ENCODE measurements at regions not wholly inside any gene's neighbourhood (a gene's known extent, or its start where the extent isn't known, plus 50 kb on each side); places are given as distances from the start of the nearest gene placed in this dataset.

DNA sequence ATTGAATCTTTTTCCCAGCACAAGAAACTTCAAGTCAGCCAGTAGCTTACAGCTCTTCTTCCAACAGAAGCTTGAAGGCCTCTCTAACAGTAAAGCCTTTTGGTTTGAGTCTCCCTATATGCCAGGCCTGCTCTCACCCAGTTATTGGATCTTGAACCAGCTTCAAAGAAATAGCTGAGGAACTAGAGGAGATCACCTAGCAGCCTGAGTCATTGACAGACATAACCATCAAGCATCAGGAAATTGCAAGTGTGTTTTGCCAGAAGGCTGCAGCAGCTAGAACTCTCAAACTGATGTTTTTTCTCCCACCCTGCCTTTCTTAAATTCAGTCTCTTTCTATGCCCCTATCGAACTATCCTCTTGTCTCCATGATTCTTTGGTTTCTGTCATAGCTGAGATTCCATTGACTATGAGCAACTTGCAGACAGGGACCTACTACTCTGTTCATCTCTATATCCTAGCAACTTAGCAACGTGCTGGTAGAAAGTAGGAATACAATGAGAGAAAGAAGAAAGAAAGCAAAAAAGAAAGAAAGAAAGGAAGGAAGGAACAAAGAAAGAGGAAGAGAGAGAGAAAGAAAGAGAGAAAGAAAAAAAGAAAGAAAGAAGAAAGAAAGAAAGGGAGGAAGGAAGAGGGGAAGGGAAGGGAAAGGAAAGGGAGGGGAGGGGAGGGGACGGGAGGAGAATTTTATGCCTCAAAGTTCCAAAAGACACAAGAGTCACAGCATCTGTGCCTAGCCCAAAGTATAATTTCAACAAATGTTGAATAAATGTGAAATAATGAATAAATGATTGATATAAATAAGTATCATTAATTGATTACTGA lies 60.0 kb upstream of the FGGY start:
- no peak for DNase-seq (ENCODE audit: low spot score)

DNA sequence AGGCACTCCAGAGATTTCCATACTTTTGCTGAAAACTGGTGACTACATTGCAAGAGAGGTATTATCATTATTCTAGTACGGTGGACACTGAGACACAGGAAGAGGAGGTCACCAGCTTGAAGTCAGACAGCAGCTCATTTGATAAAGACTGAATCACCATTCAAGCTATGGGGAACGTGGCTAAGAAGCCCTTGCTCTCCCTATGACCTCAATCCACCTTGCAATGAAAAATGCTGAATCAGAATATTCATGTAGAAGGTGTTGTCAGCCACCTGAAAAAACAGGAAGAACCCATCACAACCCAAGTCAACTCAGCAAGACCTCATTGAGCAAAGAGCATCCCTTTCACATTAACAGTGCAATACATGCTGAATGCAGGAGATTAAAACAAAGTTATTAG lies 59.0 kb upstream of the FGGY start:
- no peak for DNase-seq (ENCODE audit: low spot score)

DNA sequence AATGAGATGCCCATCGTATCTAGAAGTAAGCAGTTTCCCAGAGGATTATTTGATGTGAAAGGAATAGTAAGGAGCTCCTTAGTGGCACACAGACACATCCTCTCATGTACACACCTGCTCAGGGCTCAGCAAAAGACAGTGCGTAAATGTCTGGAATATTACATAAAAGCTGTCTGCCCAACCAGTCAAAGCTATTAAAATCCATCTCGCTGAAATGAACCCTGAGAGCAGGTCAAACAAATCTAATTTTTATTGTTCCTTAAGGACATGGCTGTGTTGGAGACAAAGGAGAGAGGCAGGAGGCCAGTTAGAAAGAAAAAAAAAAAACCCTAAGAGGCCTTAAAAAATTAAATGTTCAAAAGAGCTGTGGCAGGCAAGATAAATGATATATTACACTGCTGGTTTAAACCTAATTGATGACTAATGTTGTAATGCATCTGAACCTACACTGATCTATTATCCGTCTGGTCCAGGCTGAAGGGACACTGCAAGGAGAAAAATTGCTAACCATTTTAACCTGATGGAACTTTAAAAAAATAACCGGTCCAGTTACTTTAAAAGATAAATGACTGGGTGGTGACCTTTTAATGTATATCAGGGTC lies 58.5 kb upstream of the FGGY start:
- DNase-seq (ENCODE audit: low spot score) = no peak

DNA sequence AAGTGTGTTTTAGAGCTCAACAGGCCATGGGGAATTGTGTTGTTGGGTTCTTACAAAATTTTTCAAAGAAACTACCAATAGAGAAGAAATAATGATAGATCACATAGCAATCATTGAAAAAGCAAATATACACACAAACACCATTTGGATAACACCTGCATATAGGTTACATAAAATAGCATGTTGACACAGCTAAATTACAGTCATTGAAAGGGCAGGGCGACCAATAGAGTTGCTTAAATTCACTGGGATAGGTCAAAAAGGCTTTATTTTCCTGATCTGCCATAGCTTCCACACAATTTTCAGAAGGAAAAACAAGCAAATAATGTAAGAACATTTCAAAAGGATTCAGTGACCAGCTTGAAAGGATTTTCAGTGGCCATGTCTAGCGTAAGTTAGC lies 57.9 kb upstream of the FGGY start:
- no peak for DNase-seq (ENCODE audit: low spot score)

DNA sequence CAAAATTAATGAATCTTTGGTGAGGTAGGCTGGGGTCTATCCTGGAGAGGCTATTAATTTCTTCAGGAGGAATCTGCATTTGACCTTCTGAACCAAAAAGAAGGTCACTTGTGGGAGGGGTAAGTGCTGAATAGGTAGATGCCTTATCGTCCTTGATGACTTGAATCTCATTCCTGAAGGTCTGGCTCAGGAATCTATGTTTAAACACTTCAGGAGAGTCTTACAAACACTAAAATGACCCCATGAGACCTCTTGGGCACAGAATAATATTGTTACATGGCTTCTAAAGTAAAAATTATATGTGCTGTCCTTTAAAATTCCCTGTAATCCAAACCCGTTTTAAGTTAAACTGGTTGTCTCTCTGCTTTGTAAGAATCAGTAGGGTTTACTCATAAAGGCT lies 55.0 kb upstream of the FGGY start:
- DNase-seq (ENCODE audit: low spot score) = no peak

DNA sequence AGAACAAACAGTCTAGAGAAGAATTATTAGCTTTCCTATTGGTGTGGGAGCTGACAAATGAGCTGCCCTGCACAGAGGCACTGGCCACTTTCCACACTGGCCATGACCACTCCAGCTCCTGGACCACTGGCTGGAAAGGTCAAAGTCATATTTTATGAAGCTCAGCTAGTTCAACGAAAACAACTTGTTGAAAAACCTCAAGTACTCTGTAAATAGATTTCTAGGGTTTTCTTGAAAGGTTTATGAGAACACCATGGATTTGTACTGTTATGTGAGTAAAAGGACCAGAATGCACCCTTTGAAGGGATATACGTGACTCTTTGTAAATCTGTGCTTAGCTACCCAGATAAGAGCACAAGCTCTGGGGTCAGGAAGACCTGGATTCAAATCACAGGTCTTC lies 54.5 kb upstream of the FGGY start:
- no peak for DNase-seq (ENCODE audit: low spot score)

DNA sequence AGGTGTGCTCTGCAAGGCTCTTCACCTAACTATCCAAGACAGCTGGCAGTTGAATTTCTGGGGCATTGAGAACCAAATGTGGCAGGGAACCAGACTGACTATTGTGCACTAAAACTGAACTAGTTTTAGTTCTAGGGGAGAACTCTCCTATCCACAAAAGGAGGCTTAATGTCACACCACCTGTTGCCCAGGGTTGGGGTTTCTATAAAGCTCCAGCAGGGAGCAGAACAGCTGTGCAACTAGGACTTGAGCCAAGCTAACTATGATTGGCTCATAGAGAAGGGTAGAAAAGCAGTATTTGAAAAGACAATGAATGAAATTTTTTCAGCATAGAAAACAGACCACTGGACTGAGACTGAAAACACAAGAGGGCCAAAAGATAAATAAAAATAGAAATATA lies 53.3 kb upstream of the FGGY start:
- no peak for DNase-seq (ENCODE audit: low spot score)

DNA sequence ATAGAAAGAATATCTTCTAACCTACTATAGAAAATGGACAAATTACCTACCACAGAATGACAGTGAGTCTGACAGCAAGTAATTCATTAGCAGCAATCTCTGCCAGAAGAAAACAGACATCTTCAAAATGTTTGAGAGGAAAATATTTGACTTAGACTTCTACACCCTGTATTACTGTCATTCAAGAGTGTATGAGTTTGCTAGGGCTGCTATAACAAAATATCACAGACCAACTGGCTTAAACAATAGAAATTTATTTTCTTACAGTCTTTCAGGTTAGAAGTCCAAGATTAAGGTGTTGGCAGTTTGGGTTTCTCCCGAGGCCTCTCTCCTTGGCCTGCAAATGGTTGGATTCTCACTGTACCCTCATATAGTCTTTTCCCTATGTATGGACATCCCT lies 52.9 kb upstream of the FGGY start:
- DNase-seq (ENCODE audit: low spot score) = no peak

DNA sequence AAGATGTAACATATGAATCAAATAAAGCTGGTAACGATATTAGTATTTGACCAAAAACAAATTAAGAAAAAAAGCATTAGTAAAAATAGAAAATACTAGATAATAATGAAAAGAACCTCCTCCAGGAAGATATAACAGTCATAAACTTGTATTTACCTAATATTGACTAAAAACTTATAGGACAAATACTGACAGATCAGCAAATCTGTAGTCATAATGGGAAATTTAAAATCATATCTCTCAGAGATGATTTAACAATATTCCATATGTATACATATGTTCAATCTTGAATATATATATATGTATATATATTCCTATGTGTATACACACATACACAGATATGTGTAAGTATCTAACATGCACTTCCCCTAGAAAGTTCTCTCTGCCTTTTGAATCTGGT lies 52.0 kb upstream of the FGGY start:
- no peak for DNase-seq (ENCODE audit: low spot score)

Data from mesenteric fat pad (tissue), 1 donor.